GM20431 (cell line): ENCODE measurements at regions not wholly inside any gene's neighbourhood (a gene's known extent, or its start where the extent isn't known, plus 50 kb on each side); places are given as distances from the start of the nearest gene placed in this dataset.
"Not testable (repeated sequence)": the region's sequence is repeated elsewhere in the genome, so short reads cannot be mapped to it uniquely, and the experiment has no call there.

ENCODE experiments used
- in situ Hi-C: fragments of 300-500 bp; cut with MseI, MboI; formaldehyde crosslinking; loops from one replicate; pipeline ENCODE4 v1.15.0; 2020; ENCODE audit warnings: low sequenced_read_pairs; ENCODE audit not compliant: unreplicated experiment

- in situ Hi-C loops: loop anchor here (25.0 kb wide), 2 partner anchors 873 to 1048 kb away; partner anchors contain the start of gene THBS1
These were observed 149.9 kb upstream of the RASGRP1 start for GRCh38 chr15:38714309-38715072.

GRCh38 chr15:38720893-38721567, 156.4 kb upstream of the RASGRP1 start:
- in situ Hi-C loops: loop anchor here (25.0 kb wide), 2 partner anchors 866 to 1041 kb away; partner anchors contain the start of gene THBS1

GRCh38 chr15:38721568-38721945, 156.9 kb upstream of the RASGRP1 start:
- in situ Hi-C loops: loop anchor here (25.0 kb wide), 2 partner anchors 866 to 1041 kb away; partner anchors contain the start of gene THBS1

DNA sequence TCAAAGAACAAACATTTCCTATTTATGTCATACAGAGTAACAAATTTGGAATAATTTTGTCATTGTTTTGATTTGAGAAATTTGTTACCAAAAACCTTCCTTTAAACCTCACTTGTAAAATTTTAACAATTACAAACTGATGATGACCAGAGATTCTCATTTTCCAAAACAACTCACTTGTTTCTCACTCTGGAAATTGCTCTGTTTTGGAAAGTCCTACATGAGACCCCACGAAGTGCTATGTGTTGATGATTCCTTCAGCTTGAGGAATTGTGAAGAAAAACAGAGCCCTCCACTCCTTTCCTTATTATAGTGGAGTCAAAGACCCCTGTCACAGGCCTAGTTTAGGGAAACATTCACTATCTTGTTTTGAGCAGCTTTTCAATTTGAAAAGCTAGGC, 157.6 kb upstream of the RASGRP1 start:
- in situ Hi-C loops: loop anchor here (25.0 kb wide), 2 partner anchors 865 to 1040 kb away; partner anchors contain the start of gene THBS1

DNA sequence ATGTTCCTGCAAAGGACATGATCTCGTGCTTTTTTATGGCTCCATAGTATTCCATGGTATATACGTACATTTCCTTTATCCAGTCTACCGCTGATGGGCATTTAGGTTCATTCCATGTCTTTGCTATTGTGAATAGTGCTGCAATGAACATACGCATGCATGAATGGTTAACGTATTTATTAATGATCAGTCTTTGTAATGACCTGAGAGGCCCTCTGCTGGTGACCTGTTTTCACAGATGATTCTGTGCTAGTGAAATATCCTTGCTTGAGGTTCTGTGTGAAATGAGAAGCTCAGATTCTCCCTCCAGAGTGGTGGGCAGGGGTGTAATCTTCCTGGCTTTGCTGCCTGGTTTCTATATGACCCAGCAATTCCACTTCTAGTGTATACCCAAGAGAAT, 160.2 kb upstream of the RASGRP1 start:
- in situ Hi-C loops: loop anchor here (25.0 kb wide), 2 partner anchors 862 to 1037 kb away; partner anchors contain the start of gene THBS1

- in situ Hi-C loops: no loop called here
These were observed 161.6 kb upstream of the RASGRP1 start for GRCh38 chr15:38726187-38726586.

- in situ Hi-C loops: no loop called here
These were observed 168.7 kb upstream of the RASGRP1 start for GRCh38 chr15:38733331-38733730.

- in situ Hi-C loops: no loop called here
These were observed 175.6 kb upstream of the RASGRP1 start for GRCh38 chr15:38740206-38740605.

DNA sequence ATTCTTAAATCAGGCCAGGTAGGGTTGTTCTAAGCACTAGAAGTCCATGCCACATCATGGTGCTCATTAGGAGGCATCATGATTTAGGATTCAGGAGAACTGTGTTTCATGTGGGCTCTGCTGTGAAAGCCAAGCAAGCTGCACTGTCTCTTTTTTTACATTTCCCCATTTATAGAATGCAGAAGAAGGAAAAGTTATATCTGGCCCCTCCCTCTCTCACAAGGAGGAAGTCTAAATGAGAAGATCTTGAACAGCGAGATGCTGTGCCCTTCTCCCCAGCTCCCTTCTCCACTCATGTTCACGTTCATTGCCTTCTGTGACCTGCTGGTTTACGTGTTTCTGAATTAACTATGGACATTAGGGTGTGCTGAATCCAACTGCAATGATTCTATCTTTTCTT, 178.5 kb upstream of the RASGRP1 start:
- in situ Hi-C loops: no loop called here

DNA sequence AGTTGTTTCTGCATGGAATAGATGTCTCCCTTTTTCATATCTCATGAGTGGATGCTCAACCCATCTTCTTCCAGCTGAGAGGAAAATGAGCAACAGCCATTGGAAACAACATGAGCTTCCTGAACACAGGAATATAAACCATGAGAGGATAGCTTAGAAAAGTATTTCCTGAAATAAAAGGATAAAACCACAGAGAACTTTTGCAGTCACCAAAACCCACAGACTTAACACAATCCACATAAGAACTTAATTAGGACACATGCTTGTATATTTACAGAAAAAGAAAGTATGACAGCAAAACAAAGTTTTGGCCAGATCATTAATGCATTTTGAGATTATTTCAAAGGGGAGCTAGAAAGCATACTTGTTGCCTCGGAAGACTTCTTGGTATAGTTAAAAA, 180.5 kb upstream of the RASGRP1 start:
- in situ Hi-C loops: no loop called here

GRCh38 chr15:38745626-38746025, 181.0 kb upstream of the RASGRP1 start:
- in situ Hi-C loops: no loop called here

- in situ Hi-C loops: no loop called here
These were observed 181.6 kb upstream of the RASGRP1 start for GRCh38 chr15:38746211-38746610.

- in situ Hi-C loops: no loop called here
These were observed 184.1 kb upstream of the RASGRP1 start for GRCh38 chr15:38748710-38749109.

- in situ Hi-C loops: no loop called here
These were observed 186.2 kb upstream of the RASGRP1 start for GRCh38 chr15:38750786-38751185.

- in situ Hi-C loops: no loop called here
These were observed 191.1 kb upstream of the RASGRP1 start for GRCh38 chr15:38755718-38756117.

GRCh38 chr15:38756441-38756840, 191.8 kb upstream of the RASGRP1 start:
- in situ Hi-C loops: no loop called here

DNA sequence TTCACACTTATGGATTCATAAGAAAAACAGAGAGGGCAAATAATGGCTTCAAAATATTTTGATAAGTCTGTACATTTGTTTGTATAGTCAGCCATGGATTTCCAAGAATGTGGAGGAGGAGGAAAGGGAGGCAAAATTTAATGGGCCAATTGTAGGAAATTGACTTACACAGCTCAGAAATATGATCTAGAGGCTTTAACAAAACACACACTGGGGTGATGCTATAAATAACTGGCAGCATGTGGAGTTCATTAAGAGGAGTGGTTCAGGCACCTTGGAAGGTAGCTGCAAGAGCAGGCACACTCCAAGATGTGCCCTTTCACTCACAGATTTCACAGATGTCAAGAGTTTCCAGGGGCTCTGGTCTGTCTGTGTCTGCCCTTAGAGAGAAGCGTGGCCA, 193.4 kb upstream of the RASGRP1 start:
- in situ Hi-C loops: no loop called here

GRCh38 chr15:38761681-38762080, 197.1 kb upstream of the RASGRP1 start:
- in situ Hi-C loops: no loop called here

GRCh38 chr15:38768970-38769369, 204.4 kb upstream of the RASGRP1 start:
- in situ Hi-C loops: no loop called here

DNA sequence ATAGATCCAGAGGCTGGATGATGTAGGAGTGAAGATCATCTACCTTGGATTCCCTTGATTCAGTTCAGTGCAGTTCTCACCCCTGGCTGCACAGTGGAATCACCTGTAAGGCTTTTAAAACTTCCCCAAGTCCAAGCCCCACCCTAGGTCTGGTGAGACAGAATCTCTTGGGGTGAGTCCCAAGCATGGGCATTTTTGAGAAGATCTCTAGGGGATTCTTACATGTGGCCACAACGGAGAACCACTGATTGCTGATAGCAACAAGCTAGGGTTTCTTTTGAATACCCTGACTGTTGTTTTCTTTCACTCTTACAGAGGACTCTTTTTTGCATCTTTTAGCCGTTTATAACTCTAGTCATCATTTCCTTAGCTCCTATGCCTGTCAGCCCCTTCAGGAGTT, 204.9 kb upstream of the RASGRP1 start:
- in situ Hi-C loops: no loop called here

DNA sequence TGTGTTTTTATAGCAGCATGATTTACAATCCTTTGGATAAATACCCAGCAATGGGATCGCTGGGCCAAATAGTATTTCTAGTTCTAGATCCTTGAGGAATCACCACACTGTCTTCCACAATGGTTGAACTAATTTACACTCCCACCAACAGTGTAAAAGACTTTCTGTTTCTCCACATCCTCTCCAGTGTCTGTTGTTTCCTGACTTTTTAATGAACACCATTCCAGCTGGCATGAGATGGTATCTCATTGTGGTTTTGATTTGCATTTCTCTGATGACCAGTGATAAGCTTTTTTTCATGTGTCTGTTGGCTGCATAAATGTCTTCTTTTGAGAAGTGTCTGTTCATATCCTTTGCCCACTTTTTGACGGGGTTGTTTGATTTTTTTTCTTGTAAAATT, 209.5 kb upstream of the RASGRP1 start:
- in situ Hi-C loops: not testable (repeated sequence)
